ENCODE measurements at regions not wholly inside any gene's neighbourhood (a gene's known extent, or its start where the extent isn't known, plus 50 kb on each side); places are given as distances from the start of the nearest gene placed in this dataset.
"Not testable (repeated sequence)": the region's sequence is repeated elsewhere in the genome, so short reads cannot be mapped to it uniquely, and the experiment has no call there.

- H3K4me3 ChIP-seq (ENCODE audit: low read length): no peak overlapping the region
- TF ChIP-seq, protein P1, sequence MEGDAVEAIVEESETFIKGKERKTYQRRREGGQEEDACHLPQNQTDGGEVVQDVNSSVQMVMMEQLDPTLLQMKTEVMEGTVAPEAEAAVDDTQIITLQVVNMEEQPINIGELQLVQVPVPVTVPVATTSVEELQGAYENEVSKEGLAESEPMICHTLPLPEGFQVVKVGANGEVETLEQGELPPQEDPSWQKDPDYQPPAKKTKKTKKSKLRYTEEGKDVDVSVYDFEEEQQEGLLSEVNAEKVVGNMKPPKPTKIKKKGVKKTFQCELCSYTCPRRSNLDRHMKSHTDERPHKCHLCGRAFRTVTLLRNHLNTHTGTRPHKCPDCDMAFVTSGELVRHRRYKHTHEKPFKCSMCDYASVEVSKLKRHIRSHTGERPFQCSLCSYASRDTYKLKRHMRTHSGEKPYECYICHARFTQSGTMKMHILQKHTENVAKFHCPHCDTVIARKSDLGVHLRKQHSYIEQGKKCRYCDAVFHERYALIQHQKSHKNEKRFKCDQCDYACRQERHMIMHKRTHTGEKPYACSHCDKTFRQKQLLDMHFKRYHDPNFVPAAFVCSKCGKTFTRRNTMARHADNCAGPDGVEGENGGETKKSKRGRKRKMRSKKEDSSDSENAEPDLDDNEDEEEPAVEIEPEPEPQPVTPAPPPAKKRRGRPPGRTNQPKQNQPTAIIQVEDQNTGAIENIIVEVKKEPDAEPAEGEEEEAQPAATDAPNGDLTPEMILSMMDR (conservative IDR thresholded peaks at IDR 0.05; ENCODE audit: low read depth, low read length): no peak
- DNase-seq (ENCODE audit: low read depth): no peak
Observed at GRCh38 chr6:113011389-113011788, 664.3 kb downstream of the RFPL4B start.

- H3K4me3 ChIP-seq (ENCODE audit: low read length): no peak overlapping the region
- no peak for DNase-seq (ENCODE audit: low read depth)
- TF ChIP-seq, protein P1 (conservative IDR thresholded peaks at IDR 0.05; ENCODE audit: low read depth, low read length): no peak
Observed at GRCh38 chr6:113011801-113012200, 664.7 kb downstream of the RFPL4B start.

DNA sequence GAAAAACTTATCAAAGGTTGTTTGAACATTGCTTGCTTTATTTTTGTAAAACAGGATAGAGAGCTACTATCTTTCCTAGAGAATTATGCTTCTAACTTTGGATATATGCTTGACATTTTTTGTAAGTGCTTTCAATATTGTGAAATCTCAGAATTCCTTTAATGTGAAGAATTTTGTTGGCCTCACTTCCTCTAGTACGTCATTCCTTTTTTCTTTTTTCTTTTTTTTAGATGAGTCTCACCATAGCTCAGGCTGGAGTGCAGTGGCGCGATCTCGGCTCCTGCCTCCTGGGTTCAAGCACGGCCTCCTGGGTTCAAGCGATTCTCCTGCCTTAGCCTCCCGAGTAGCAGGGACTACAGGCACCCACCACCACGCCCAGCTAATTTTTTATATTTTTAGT is 668.1 kb downstream of the RFPL4B start:
- TF ChIP-seq, protein P1 (conservative IDR thresholded peaks at IDR 0.05; ENCODE audit: low read depth, low read length): no peak
- no peak for DNase-seq (ENCODE audit: low read depth)

DNA sequence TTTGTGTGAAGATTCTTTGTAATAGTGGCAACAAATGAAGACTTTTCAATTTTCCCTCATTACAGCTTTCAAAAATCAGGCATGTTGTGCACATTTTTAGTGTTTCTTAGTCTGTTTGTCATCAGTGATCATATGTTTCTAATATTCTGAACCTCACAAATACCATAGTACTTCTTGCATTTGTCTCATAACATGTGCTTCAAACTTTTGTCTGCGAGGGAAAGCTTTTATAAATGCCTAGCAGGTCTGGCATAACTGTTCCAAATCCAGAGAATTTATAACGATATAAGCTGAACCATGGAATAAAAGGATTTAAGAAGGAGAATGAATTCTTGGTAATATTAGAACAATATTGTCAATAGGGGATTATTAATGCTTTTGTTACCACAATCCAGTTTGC is 670.2 kb downstream of the RFPL4B start:
- peak; percentile 62 for DNase-seq (ENCODE audit: low read depth)
- H3K4me3 ChIP-seq (ENCODE audit: low read length): no peak overlapping the region
- TF ChIP-seq, protein P1 (conservative IDR thresholded peaks at IDR 0.05; ENCODE audit: low read depth, low read length): no peak

More for the DNA sequence above, 668.1 kb downstream of the RFPL4B start:
- H3K4me3 ChIP-seq (ENCODE audit: low read length): no peak overlapping the region

- peak; percentile 73 for DNase-seq (ENCODE audit: low read depth)
- H3K4me3 ChIP-seq (ENCODE audit: low read length): no peak overlapping the region
- TF ChIP-seq, protein P1 (conservative IDR thresholded peaks at IDR 0.05; ENCODE audit: low read depth, low read length): no peak
Observed at GRCh38 chr6:113018351-113019151, 671.4 kb downstream of the RFPL4B start.

- H3K4me3 ChIP-seq (ENCODE audit: low read length): no peak overlapping the region
- TF ChIP-seq, protein P1 (conservative IDR thresholded peaks at IDR 0.05; ENCODE audit: low read depth, low read length): no peak
- DNase-seq (ENCODE audit: low read depth): no peak
Observed at GRCh38 chr6:113019176-113019575, 672.0 kb downstream of the RFPL4B start.

DNA sequence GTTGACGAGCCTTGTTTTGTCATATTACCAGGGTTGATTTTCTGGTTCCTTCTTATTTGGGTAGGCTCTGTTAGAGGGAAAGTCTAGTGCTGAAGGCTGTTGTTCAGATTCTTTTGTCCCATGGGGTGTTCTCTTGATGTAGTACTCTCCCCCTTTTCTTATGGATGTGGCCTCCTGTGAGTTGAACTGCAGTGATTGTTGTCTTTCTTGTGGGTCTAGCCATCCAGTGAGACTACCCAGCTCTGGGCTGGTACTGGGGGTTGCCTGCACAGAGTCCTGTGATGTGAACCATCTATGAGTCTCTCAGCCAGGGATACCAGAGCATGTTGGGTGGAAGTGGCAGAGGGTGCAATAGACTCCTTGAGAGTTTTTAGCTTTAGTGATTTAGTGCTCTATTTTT is 680.6 kb downstream of the RFPL4B start:
- no peak overlapping the region for H3K4me3 ChIP-seq (ENCODE audit: low read length)
- TF ChIP-seq, protein P1 (conservative IDR thresholded peaks at IDR 0.05; ENCODE audit: low read depth, low read length): no peak
- no peak for DNase-seq (ENCODE audit: low read depth)

- not testable (repeated sequence) for H3K4me3 ChIP-seq (ENCODE audit: low read length); DNase-seq (ENCODE audit: low read depth)
Observed at GRCh38 chr6:113029161-113029560, 682.0 kb downstream of the RFPL4B start.

Measured in retinal pigment epithelial cell (primary cell).